ENCODE measurements at regions not wholly inside any gene's neighbourhood (a gene's known extent, or its start where the extent isn't known, plus 50 kb on each side); places are given as distances from the start of the nearest gene placed in this dataset.

DNA sequence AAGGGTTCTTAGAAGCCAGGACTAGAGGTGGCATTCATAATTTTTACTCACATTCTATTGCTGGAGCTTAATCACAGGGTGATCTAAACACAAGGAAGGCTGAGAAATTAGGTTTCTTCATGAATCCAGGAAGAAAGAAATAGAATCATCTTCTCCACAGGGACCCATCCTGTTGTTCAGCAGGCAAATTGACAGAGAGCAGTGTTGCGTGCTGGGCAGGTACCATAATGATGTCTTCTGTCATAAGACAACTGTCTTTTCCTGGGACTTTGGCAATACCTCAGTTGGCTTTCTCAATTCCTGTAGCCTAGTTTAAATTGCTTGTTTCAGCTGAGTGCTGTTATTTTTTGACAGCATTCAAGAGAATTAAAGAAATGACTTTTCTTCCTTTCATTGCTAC is 468.0 kb upstream of the SYT1 start:
- no peak for TF ChIP-seq POLR2A (IDR thresholded peaks at IDR 0.05)
- TF ChIP-seq, protein P1, sequence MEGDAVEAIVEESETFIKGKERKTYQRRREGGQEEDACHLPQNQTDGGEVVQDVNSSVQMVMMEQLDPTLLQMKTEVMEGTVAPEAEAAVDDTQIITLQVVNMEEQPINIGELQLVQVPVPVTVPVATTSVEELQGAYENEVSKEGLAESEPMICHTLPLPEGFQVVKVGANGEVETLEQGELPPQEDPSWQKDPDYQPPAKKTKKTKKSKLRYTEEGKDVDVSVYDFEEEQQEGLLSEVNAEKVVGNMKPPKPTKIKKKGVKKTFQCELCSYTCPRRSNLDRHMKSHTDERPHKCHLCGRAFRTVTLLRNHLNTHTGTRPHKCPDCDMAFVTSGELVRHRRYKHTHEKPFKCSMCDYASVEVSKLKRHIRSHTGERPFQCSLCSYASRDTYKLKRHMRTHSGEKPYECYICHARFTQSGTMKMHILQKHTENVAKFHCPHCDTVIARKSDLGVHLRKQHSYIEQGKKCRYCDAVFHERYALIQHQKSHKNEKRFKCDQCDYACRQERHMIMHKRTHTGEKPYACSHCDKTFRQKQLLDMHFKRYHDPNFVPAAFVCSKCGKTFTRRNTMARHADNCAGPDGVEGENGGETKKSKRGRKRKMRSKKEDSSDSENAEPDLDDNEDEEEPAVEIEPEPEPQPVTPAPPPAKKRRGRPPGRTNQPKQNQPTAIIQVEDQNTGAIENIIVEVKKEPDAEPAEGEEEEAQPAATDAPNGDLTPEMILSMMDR (IDR thresholded peaks at IDR 0.05), result no peak
- no peak for TF ChIP-seq EP300 (IDR thresholded peaks at IDR 0.05)
- no peak for TF ChIP-seq POLR2AphosphoS5 (IDR thresholded peaks at IDR 0.05)

Measured in suprapubic skin (tissue), 4 donors.